Smooth muscle cell of the brain vasculature (primary cell): ENCODE measurements at regions not wholly inside any gene's neighbourhood (a gene's known extent, or its start where the extent isn't known, plus 50 kb on each side); places are given as distances from the start of the nearest gene placed in this dataset.
"Not testable (repeated sequence)": the region's sequence is repeated elsewhere in the genome, so short reads cannot be mapped to it uniquely, and the experiment has no call there.

ENCODE experiments used
- DNase-seq: peaks from one replicate; pipeline ENCODE4 v3.0.0-alpha.2; 2012; ENCODE audit warnings: low read depth, low spot score

GRCh38 chr12:78501825-78502224, 362.7 kb upstream of the SYT1 start:
- no peak for DNase-seq

DNA sequence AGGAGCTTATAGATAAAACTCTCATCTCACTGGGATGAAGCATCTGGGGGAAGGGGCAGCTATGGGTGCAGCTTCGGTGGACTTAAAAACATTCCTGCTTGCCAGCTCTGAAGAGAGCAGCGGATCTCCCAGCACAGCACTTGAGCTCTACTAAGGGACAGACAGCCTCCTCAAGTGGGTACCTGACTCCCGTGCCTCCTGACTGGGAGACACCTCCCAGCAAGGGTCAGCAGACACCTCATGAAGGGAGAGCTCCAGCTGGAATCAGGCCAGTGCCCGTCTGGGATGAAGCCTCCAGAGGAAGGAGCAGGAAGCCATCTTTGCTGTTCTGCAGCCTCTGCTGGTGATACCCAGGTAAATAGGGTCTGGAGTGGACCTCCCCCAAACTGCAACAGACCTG, 345.2 kb upstream of the SYT1 start:
- DNase-seq: no peak

DNA sequence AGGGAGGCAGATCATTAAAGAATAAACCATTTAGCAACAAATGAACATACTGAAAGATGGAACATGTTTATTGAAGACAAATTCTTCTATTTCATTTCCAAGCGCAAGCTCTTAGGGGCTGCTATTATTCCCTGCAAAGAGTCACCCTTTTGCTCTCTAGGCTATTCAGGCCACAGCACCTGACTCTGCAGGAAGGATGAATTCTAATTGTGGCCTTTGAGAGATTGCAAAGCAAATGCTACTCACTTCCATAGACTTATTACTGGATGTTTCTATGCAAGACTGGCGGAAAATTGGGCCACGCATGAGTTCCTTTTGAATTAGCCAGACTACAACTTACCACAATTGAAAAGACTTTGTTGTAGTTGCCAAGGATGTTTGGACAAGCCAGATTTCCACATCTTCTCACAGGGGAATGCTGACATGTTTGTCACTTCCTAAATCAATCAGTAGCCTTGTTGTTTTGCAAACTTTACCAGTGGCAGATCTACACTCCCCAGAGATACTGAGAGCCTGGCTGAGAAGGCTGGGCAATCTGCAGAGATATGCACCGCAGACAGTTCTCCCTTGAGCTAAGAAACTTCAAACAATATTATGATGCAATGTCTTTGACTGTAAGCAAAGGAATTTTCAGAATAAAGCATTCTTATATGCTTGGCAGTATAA, 334.3 kb upstream of the SYT1 start:
- DNase-seq: no peak

DNA sequence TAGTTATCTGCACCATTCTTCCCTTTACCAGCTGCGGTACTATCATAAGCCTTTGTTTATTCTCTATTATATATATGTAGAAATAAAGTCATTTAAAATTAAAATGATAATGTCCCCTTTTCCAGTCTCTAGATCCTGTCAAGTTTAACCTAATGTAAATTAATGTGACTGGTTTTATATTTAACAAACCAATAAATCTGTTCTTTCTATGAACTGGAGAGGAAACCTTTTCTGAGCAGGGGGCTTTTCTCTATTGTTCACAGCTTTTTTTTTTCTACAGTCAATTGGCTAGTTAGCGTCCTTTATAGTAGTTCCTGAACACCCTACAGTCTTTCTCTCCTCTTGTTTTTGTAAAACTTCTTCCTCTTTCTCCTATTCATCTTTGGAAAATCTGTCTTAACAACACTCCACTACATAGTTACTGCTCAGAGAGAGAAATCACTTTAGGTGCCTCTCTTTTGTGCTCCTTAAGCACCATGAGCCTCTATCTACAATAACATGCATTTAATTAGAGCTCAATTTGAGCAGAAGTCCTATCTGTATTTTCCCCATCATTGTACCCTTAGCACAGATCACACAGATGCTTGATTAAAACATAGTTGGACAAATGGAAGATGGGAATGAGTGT, 332.6 kb upstream of the SYT1 start:
- no peak for DNase-seq

- no peak for DNase-seq
These were observed 330.3 kb upstream of the SYT1 start for GRCh38 chr12:78534311-78534710.

GRCh38 chr12:78540606-78541336, 323.8 kb upstream of the SYT1 start:
- no peak for DNase-seq

GRCh38 chr12:78550831-78551230, 313.7 kb upstream of the SYT1 start:
- DNase-seq: no peak

- DNase-seq: no peak
These were observed 308.8 kb upstream of the SYT1 start for GRCh38 chr12:78555802-78556201.

GRCh38 chr12:78556651-78557050, 307.9 kb upstream of the SYT1 start:
- no peak for DNase-seq

DNA sequence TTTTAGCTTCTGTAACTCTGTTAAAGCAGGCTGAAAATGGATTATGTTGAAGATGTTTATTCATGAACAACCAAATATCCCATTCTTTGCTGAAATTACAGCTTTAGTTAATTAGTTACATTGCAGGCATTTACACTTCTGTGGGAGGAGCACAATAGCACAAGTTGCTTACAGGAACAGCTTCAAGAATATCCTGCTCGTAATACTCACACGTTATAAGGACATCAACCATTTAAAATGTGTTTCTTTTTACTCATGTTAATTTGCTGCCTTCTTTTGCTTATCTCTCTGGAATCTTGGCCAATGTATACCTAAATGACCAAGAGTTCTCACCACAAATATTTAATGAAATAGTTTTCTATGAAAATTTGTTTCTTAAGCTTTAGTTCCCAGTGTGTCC, 305.2 kb upstream of the SYT1 start:
- DNase-seq: no peak

DNA sequence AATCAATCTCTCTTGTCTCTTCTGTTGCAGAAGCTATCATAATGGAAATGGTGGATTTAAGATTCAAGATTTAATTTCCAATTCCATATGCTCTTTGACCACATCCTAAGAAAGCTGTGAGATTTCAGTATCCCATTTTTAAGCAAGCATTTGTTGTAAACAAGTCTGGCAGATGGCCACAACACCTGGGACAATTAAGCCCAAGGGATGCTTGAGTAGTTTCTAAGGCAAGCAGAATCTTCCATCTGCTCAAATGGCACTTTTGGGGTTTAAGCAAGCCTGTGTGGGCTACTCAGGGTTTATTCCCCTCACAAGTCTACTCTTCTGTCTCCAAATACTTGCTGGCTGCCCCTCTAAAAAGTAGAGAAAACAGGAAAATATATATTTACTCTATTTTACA, 304.7 kb upstream of the SYT1 start:
- no peak for DNase-seq

DNA sequence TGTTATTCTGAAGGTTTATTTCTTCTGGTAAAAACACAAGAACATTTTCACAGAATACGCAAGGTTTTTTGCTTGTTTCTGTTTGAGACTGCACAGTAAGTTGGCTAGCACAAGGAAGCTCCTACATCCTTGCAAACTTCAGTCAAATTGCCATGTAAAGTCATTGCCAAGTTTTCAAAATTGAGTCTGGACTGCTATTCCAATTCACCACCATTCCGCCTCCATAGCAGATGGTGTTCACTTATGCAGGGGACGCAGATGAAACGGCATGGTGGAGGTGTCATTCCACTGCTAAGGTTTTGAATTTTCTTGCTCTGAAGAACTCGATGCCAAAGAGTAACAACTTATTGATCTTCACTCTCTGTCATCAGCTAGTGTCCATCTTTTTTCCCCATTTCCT, 303.9 kb upstream of the SYT1 start:
- no peak for DNase-seq

- DNase-seq: no peak
These were observed 302.0 kb upstream of the SYT1 start for GRCh38 chr12:78562368-78563205.

- no peak for DNase-seq
These were observed 300.7 kb upstream of the SYT1 start for GRCh38 chr12:78563826-78564225.

DNA sequence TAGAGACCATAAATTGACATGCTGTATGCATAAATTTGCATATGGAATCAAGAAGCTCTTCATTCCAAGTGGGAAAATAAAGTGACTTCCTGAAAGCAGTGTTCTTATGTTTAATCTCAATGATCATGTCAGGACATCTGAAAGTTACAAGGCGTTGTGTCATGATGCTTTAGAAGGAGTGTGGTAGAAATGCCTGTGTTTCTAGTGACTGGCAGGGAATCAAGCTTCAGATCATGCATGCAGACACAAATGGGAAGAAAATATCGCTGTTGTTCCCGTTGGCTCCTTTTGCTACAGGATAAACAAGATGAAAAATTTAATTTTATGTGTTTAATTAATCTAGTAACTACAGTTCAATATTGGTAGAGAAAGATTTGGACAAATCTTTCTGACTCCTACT, 298.1 kb upstream of the SYT1 start:
- no peak for DNase-seq

DNA sequence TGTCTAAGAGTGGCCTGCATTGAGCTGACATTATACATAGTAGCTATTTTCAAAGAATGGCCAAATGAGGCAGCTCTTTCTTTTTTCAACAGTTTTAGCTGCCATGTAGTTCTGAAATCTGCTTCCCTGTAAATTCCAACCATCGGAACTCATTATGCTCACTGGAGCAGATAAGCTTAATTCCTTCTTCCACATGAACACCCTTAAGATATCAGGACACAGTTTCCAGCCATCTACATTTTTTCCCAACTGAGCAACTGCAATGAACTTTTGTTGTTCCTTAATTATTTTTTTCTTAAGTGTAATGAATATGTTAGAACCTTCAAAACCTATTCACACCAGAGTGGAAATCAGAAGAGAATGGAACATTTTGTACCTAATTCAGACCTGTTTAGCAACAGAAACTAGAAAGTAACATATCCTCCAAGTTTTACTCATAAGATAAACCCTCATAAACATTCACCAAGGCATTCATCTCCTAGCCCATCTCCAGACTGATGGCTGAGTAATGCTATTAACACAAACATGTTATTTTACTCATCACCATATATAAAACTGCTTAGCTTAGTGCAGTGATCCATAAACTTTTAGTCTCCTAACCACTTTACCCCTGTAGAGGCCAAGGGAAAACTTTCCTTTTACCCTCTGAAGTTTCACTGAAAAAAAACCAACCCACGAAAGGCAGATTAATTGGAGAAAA, 296.1 kb upstream of the SYT1 start:
- DNase-seq: no peak

GRCh38 chr12:78571953-78572352, 292.6 kb upstream of the SYT1 start:
- DNase-seq: no peak

DNA sequence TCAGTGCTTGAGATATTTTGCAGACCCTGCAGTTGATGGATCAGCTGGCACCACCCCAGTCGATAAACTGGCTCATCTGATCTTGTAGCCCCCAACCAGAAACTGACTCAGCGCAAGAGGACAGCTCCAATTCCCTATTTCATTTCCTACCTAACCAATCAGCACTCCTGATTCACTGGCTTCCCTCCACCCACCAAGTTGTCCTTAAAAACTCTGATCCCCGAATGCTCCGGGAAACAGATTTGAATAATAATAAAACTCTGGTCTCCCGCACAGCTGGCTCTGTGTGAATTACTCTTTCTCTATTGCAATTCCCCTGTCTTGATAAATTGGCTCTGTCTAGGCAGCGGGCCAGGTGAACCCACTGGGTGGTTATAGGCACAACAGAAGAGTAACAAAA, 289.4 kb upstream of the SYT1 start:
- not testable (repeated sequence) for DNase-seq

- no peak for DNase-seq
These were observed 284.7 kb upstream of the SYT1 start for GRCh38 chr12:78579846-78580245.

DNA sequence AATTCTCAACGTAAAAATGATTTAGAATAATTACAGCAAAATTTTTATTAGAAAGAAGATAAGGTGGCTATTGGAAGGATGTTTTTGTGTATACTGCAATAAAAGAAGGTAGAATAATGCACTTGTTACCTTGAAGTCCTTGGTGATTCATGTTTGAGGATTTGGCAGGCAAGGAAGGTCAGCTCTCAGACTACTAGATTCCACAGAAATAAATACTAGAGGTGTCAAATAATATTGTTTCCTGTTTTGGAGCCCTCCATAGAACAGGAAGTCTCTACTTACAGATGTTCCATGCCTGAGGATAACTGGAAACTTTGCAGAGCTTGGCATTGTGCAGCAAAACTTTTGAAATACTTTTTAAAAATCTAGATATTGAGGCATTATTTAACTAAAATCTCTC, 284.3 kb upstream of the SYT1 start:
- no peak for DNase-seq

DNA sequence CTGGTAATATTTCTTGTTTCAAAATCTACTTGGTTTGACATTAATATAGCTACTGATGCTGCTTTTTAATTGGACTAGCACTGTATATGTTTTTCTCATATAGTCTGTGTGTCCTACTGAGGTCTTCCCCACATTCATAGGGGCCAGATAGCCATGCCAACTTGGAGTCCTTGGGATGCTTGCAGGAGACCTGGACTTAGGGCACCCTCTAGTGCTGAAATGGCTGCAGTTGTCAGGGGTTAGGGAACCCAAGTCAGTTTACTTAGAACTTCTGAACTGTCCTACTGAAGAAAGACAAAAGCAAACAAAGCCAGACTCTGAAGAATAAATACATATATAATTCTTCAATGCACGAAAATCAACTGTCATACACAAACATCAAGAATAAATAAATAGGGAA, 279.9 kb upstream of the SYT1 start:
- no peak for DNase-seq

DNA sequence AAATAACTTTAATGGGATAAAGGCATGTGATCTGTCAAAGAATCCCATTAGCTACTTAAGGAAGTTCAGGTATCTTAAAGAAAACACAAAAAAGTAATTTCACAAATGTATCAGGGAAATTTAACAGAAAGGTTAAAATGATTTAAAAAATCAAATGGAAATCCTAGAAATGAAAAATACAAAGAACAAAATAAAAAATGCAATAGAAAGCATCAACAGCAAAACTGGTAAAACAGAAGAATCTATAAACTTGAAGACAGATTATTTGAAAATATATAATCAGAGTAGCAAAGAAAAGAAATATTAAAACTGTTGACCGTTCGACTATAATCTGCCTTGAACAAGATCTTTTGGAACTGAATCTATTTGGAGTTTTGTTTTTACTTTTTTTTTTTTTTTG, 279.4 kb upstream of the SYT1 start:
- DNase-seq: no peak
